ENCODE measurements at regions not wholly inside any gene's neighbourhood (a gene's known extent, or its start where the extent isn't known, plus 50 kb on each side); places are given as distances from the start of the nearest gene placed in this dataset.

DNA sequence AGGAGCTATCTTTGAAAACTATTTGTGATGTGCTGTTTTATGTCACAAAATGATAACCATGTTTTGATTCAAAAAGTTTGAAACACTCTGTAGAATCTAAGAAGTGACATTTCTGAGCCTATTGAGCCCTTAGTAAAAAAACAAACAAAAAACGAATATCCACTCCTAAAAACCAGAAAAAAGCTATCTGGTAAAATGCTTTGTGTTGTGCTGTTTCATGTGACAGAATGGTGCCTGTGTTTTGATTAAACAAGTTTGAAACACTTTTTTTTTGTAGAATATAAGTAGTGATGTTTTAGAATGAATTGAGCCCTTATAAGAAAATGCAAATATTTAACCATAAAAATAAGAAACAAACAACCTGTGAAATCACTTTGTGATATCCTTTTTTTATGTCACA, 105.2 kb upstream of the VPREB1 start:
- TF ChIP-seq CTCF (conservative IDR thresholded peaks at IDR 0.05; ENCODE audit: low read depth, low read length): no peak
- TF ChIP-seq EZH2 (IDR thresholded peaks at IDR 0.05; ENCODE audit: borderline replicate concordance, low read depth, low read length, poor library complexity, severe bottlenecking): no peak

Data from A673 (cell line).